B cell (primary cell): ENCODE measurements at regions not wholly inside any gene's neighbourhood (a gene's known extent, or its start where the extent isn't known, plus 50 kb on each side); places are given as distances from the start of the nearest gene placed in this dataset.

ENCODE experiments used
- ATAC-seq: fragments of 200-7000 bp; cut with Tn5 transposase; one replicate; pipeline ENCODE4 v1.10.0; 2021; ENCODE audit warnings: low read depth, mild to moderate bottlenecking, moderate number of reproducible peaks, moderate library complexity
- CTCF ChIA-PET: fragments of 350-600 bp; sonication (Branson Sonifier 250); formaldehyde crosslinking; loops from one replicate; lab custom pipeline; 2021; ENCODE audit warnings: antibody characterized with exemption, inconsistent platforms; lab: Charles Lee
- POLR2A ChIA-PET: fragments of 350-600 bp; sonication (Branson Sonifier 250); formaldehyde crosslinking; loops from one replicate; lab custom pipeline; 2021; ENCODE audit warnings: antibody characterized with exemption; lab: Charles Lee
- DNase-seq: peaks from one replicate; pipeline ENCODE4 v3.0.0; 2013
- H2AFZ ChIP-seq: 2 replicates; pipeline ENCODE4 v1.6.1; 2012; ENCODE audit warnings: mild to moderate bottlenecking, low read depth, low read length; ENCODE audit not compliant: insufficient read depth, poor library complexity, severe bottlenecking
- H3K27ac ChIP-seq, 2 donors: 1 replicate in 1 of 2; 2 replicates in 1 of 2; pipeline ENCODE4 v1.5.1; 2012 to 2013; ENCODE audit warnings: low read length in 2 of 2, mild to moderate bottlenecking in 2 of 2, moderate library complexity in 1 of 2
- H3K27me3 ChIP-seq, 4 experiments: fragments of 200-600 bp in 1 of 4; sonication (generic) in 1 of 4; replicated peaks in 1 of 4; 1 replicate in 2 of 4; 2 replicates in 2 of 4; pipeline versions ENCODE4 v1.6.1 to v1.7.0; 2013 to 2016; ENCODE audit warnings: low read length in 3 of 4, mild to moderate bottlenecking in 2 of 4, mixed read lengths in 1 of 4, moderate library complexity in 1 of 4; ENCODE audit not compliant: insufficient read depth in 4 of 4, control insufficient read depth in 3 of 4; ENCODE audit errors: control extremely low read depth in 1 of 4
- H3K36me3 ChIP-seq, 2 experiments: replicated peaks in 1 of 2; 1 replicate in 1 of 2; 2 replicates in 1 of 2; pipeline versions ENCODE4 v1.6.1 to v1.7.1; 2013; ENCODE audit warnings: low read length in 1 of 2; ENCODE audit not compliant: insufficient read depth in 2 of 2, control insufficient read depth in 1 of 2; ENCODE audit errors: control extremely low read depth in 1 of 2, extremely low read depth in 1 of 2
- H3K4me1 ChIP-seq, 2 donors: fragments of 200-600 bp in 1 of 2; sonication (generic) in 1 of 2; 1 replicate in 1 of 2; 2 replicates in 1 of 2; pipeline versions ENCODE4 v1.5.1 to v1.6.1; 2013 to 2017; ENCODE audit warnings: low read length in 2 of 2; ENCODE audit not compliant: control insufficient read depth in 2 of 2, insufficient read depth in 2 of 2
- H3K4me2 ChIP-seq: replicated peaks from 2 replicates; pipeline ENCODE3; 2012; ENCODE audit warnings: mild to moderate bottlenecking, low read depth, low read length; ENCODE audit not compliant: poor library complexity, severe bottlenecking
- H3K4me3 ChIP-seq, 5 experiments: fragments of 200-600 bp in 1 of 5; sonication (generic) in 1 of 5; 1 replicate in 3 of 5; 2 replicates in 2 of 5; pipeline versions ENCODE4 v1.5.1 to v1.7.0; 2011 to 2016; ENCODE audit warnings: low read length in 4 of 5, mild to moderate bottlenecking in 4 of 5, low read depth in 2 of 5, control low read depth in 1 of 5, moderate library complexity in 1 of 5; ENCODE audit not compliant: insufficient read depth in 1 of 5; ENCODE audit errors: control extremely low read depth in 1 of 5, extremely low read depth in 1 of 5
- H3K79me2 ChIP-seq: fragments of 200-600 bp; sonication (generic); one replicate; pipeline ENCODE4 v1.6.0; 2016; ENCODE audit warnings: low read length; ENCODE audit not compliant: control insufficient read depth, insufficient read depth
- H3K9ac ChIP-seq: fragments of 200-600 bp; sonication (generic); 2 replicates; pipeline ENCODE4 v1.6.1; 2017; ENCODE audit warnings: mild to moderate bottlenecking, low read length, moderate library complexity
- H3K9me3 ChIP-seq, 3 donors: one replicate each; pipeline versions ENCODE4 v1.6.1 to v1.7.1; 2013; ENCODE audit warnings: low read length in 2 of 3; ENCODE audit not compliant: control insufficient read depth in 2 of 3, insufficient read depth in 1 of 3; ENCODE audit errors: control extremely low read depth in 1 of 3
- H4K20me1 ChIP-seq: 2 replicates; pipeline ENCODE4 v1.6.0; 2012; ENCODE audit warnings: mild to moderate bottlenecking, low read length; ENCODE audit not compliant: insufficient read depth, control insufficient read depth, poor library complexity, severe bottlenecking
- H3K27ac Mint-ChIP-seq: one replicate; pipeline ENCODE4 v1.8.0; 2021; ENCODE audit warnings: mixed read lengths
- H3K27me3 Mint-ChIP-seq: one replicate; pipeline ENCODE4 v1.8.0; 2021; ENCODE audit warnings: mixed read lengths
- H3K4me1 Mint-ChIP-seq: one replicate; pipeline ENCODE4 v1.8.0; 2021; ENCODE audit warnings: mixed read lengths
- H3K4me3 Mint-ChIP-seq: one replicate; pipeline ENCODE4 v1.8.0; 2021; ENCODE audit warnings: mixed read lengths
- H3K9me3 Mint-ChIP-seq: one replicate; pipeline ENCODE4 v1.8.0; 2022; ENCODE audit warnings: mixed read lengths; ENCODE audit not compliant: insufficient read depth
- CTCF ChIP-seq: fragments of 200-600 bp; IDR thresholded peaks from one replicate; pipeline ENCODE4 v1.8.0; 2022; ENCODE audit warnings: antibody characterized with exemption, mild to moderate bottlenecking
- EZH2 ChIP-seq: IDR thresholded peaks from 2 replicates; pipeline ENCODE4 v1.6.1; 2012; ENCODE audit warnings: borderline replicate concordance, low read depth, mild to moderate bottlenecking, moderate library complexity, low read length; ENCODE audit not compliant: insufficient read depth, poor library complexity, severe bottlenecking
- WGBS: methylation state at CpG from one replicate; pipeline ENCODE4 v1.1.5; 2013; ENCODE audit warnings: missing lambda C conversion rate; ENCODE audit not compliant: insufficient coverage; 5-methylcytosine and 5-hydroxymethylcytosine counted together
- intact Hi-C: fragments of 100-400 bp; cut with micrococcal nuclease; formaldehyde crosslinking; loops from one replicate; pipeline ENCODE4 v1.10.0; 2022

GRCh38 chr18:32566960-32567359 is 96.3 kb upstream of the GAREM1 start:
- Histone ChIP-seq H3K36me3 (no peaks in the 10 kb centered on the region), H3K79me2 (no peaks in the 10 kb centered on the region), H3K27ac (no peak overlapping the region), H3K4me1 (no peaks in the 10 kb centered on the region), H3K9me3 (no peaks in the 10 kb centered on the region), H4K20me1 (no peaks in the 10 kb centered on the region), H3K9ac (no peak overlapping the region), H3K4me3 (no peak overlapping the region), H2AFZ (no peak overlapping the region), H3K4me2 (no peak overlapping the region), H3K27me3 (peaks cover 0 to 5% (median 0%) of the 10 kb centered on the region in 4 experiments)
- no peaks in the 10 kb centered on the region for H3K4me1 Mint-ChIP-seq
- intact Hi-C loops: no loop called here
- ChIA-PET POLR2A (no interaction called here), CTCF (interaction anchor here (0.7 to 1.1 kb wide), 3 partner anchors 9 to 61 kb away, joined by 3 to 5 read pairs (median 3); no protein-coding TSS in a partner anchor)
- TF ChIP-seq EZH2: no peak
- no peak for TF ChIP-seq CTCF
- no peak for DNase-seq
- H3K27me3 Mint-ChIP-seq: peaks cover 7% of the 10 kb centered on the region
- ATAC-seq: no peak
- H3K4me3 Mint-ChIP-seq: no peak overlapping the region
- H3K27ac Mint-ChIP-seq: no peak overlapping the region
- WGBS: 100% methylated on average over 1 of the region's 3 CpGs
- H3K9me3 Mint-ChIP-seq: no peaks in the 10 kb centered on the region

- Histone ChIP-seq H4K20me1 (no peaks in the 10 kb centered on the region), H3K27ac (no peak overlapping the region), H3K4me3 (no peak overlapping the region), H3K27me3 (peaks cover 0 to 4% (median 0%) of the 10 kb centered on the region in 4 experiments), H3K36me3 (no peaks in the 10 kb centered on the region), H3K79me2 (no peaks in the 10 kb centered on the region), H3K4me1 (no peaks in the 10 kb centered on the region), H3K4me2 (no peak overlapping the region), H3K9ac (no peak overlapping the region), H2AFZ (no peak overlapping the region), H3K9me3 (peaks cover 0 to 1% (median 0%) of the 10 kb centered on the region in 3 donors)
- no peak overlapping the region for H3K27ac Mint-ChIP-seq
- ChIA-PET CTCF (interaction anchor here (0.6 to 8.1 kb wide), 2 partner anchors 14 to 396 kb away, joined by 5 to 111 read pairs; no protein-coding TSS in a partner anchor), POLR2A (no interaction called here)
- DNase-seq: no peak
- TF ChIP-seq EZH2: no peak
- TF ChIP-seq CTCF: no peak
- WGBS: 100% methylated on average over 1 of the region's 3 CpGs
- no peak overlapping the region for H3K4me3 Mint-ChIP-seq
- H3K4me1 Mint-ChIP-seq: peaks cover 1% of the 10 kb centered on the region
- intact Hi-C loops: loop anchor here (2.0 to 10.0 kb wide), 2 partner anchors 279 to 997 kb away; no protein-coding TSS in a partner anchor
- H3K9me3 Mint-ChIP-seq: no peaks in the 10 kb centered on the region
- ATAC-seq: no peak
- H3K27me3 Mint-ChIP-seq: peaks cover 13% of the 10 kb centered on the region
Observed at GRCh38 chr18:32553640-32554365, 83.1 kb upstream of the GAREM1 start.
